Endothelial cell of umbilical vein (primary cell): ENCODE measurements at regions not wholly inside any gene's neighbourhood (a gene's known extent, or its start where the extent isn't known, plus 50 kb on each side); places are given as distances from the start of the nearest gene placed in this dataset.

Experiments used
- EZH2 ChIP-seq: IDR thresholded peaks from 2 replicates; pipeline ENCODE4 v1.6.1; 2012; ENCODE audit warnings: borderline replicate concordance, low read depth, mild to moderate bottlenecking, moderate library complexity, low read length, inconsistent platforms; ENCODE audit not compliant: severe bottlenecking
- FOS ChIP-seq: IDR thresholded peaks from 2 replicates; pipeline ENCODE4 v1.6.1; 2011; ENCODE audit warnings: mild to moderate bottlenecking, low read length, moderate library complexity, borderline replicate concordance; ENCODE audit not compliant: insufficient read depth
- MAX ChIP-seq: IDR thresholded peaks from 2 replicates; pipeline ENCODE4 v1.6.1; 2011; ENCODE audit not compliant: insufficient read depth, insufficient read length
- POLR2A ChIP-seq: IDR thresholded peaks from 2 replicates; pipeline ENCODE4 v1.6.1; 2012; ENCODE audit warnings: low read depth, mild to moderate bottlenecking, control low read depth, low read length
- POLR2AphosphoS5 ChIP-seq: IDR thresholded peaks from 2 replicates; pipeline ENCODE4 v1.6.1; 2012; ENCODE audit warnings: low read depth, mild to moderate bottlenecking, control low read depth, low read length, moderate library complexity; ENCODE audit not compliant: insufficient read depth
- TF ChIP-seq, protein P1 (sequence below), 2 donors: IDR thresholded peaks; 1 replicate in 1 of 2; 2 replicates in 1 of 2; pipeline ENCODE4 v1.5.1; 2011; ENCODE audit warnings: low read length in 2 of 2, mild to moderate bottlenecking in 2 of 2, moderate library complexity in 2 of 2, control low read depth in 1 of 2, inconsistent platforms in 1 of 2, low read depth in 1 of 2; ENCODE audit not compliant: insufficient read depth in 1 of 2; ENCODE audit errors: extremely low read depth in 1 of 2

- TF ChIP-seq POLR2A (no peak), FOS (no peak), MAX (no peak), EZH2 (no peak), POLR2AphosphoS5 (no peak)
- TF ChIP-seq, protein P1, sequence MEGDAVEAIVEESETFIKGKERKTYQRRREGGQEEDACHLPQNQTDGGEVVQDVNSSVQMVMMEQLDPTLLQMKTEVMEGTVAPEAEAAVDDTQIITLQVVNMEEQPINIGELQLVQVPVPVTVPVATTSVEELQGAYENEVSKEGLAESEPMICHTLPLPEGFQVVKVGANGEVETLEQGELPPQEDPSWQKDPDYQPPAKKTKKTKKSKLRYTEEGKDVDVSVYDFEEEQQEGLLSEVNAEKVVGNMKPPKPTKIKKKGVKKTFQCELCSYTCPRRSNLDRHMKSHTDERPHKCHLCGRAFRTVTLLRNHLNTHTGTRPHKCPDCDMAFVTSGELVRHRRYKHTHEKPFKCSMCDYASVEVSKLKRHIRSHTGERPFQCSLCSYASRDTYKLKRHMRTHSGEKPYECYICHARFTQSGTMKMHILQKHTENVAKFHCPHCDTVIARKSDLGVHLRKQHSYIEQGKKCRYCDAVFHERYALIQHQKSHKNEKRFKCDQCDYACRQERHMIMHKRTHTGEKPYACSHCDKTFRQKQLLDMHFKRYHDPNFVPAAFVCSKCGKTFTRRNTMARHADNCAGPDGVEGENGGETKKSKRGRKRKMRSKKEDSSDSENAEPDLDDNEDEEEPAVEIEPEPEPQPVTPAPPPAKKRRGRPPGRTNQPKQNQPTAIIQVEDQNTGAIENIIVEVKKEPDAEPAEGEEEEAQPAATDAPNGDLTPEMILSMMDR (IDR thresholded peaks at IDR 0.05; ENCODE audit: extremely low read depth in 1 of 2, insufficient read depth in 1 of 2, low read depth in 1 of 2, low read length in 2 of 2) = no peak
Measured at GRCh38 chr1:82721702-82722101, 921.0 kb downstream of the ADGRL2 start.
